ENCODE measurements at regions not wholly inside any gene's neighbourhood (a gene's known extent, or its start where the extent isn't known, plus 50 kb on each side); places are given as distances from the start of the nearest gene placed in this dataset.

DNA sequence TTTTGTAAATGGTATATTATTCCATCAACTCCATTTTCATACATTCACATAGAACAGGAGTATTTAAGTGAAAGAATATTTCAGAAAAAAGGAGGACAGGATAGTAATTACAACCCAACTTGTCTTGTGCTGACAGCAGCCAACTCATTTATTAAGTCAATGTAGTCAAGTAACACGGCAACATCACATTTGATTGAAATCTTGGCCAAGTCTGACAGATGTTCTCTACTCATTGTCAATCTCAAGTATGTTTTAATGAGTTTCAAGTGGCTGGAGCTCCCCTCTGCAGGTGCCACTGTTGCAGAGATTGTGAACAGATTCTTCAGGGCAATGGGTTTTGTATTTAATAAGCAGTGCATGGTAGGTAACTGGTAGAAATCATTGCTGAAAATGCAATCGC lies 332.5 kb downstream of the C4orf33 start:
- Histone ChIP-seq H3K27me3 (ENCODE audit: control insufficient read depth, extremely low read depth, insufficient read depth, low read length) (no peaks in the 10 kb centered on the region), H3K4me3 (ENCODE audit: control insufficient read depth in 2 of 3, extremely low read depth in 1 of 3, insufficient read depth in 2 of 3, low read depth in 1 of 3, low read length in 3 of 3) (no peak overlapping the region), H3K27ac (ENCODE audit: control insufficient read depth, insufficient read depth, low read length) (no peak overlapping the region), H4K20me1 (ENCODE audit: control insufficient read depth, extremely low read depth, insufficient read depth, low read length) (no peaks in the 10 kb centered on the region), H3K9me3 (ENCODE audit: control insufficient read depth, low read depth, low read length) (no peaks in the 10 kb centered on the region), H3K4me1 (ENCODE audit: control insufficient read depth, extremely low read depth, insufficient read depth, low read length) (no peaks in the 10 kb centered on the region), H3K9ac (ENCODE audit: control insufficient read depth, extremely low read depth, insufficient read depth, low read length) (no peak overlapping the region), H3K4me2 (ENCODE audit: control insufficient read depth, extremely low read depth, insufficient read depth, low read depth, low read length) (no peak overlapping the region), H3K79me2 (ENCODE audit: control insufficient read depth, insufficient read depth, low read length) (no peaks in the 10 kb centered on the region), H3K9me1 (ENCODE audit: control insufficient read depth, extremely low read depth, insufficient read depth, low read length) (no peaks in the 10 kb centered on the region), H3K36me3 (ENCODE audit: control insufficient read depth in 2 of 2, extremely low read depth in 1 of 2, insufficient read depth in 2 of 2, low read length in 2 of 2) (no peaks in the 10 kb centered on the region), H2AFZ (ENCODE audit: control insufficient read depth, low read length) (no peak overlapping the region)
- TF ChIP-seq EZH2 (IDR thresholded peaks at IDR 0.05; ENCODE audit: low read length) = no peak
- TF ChIP-seq, protein P1, sequence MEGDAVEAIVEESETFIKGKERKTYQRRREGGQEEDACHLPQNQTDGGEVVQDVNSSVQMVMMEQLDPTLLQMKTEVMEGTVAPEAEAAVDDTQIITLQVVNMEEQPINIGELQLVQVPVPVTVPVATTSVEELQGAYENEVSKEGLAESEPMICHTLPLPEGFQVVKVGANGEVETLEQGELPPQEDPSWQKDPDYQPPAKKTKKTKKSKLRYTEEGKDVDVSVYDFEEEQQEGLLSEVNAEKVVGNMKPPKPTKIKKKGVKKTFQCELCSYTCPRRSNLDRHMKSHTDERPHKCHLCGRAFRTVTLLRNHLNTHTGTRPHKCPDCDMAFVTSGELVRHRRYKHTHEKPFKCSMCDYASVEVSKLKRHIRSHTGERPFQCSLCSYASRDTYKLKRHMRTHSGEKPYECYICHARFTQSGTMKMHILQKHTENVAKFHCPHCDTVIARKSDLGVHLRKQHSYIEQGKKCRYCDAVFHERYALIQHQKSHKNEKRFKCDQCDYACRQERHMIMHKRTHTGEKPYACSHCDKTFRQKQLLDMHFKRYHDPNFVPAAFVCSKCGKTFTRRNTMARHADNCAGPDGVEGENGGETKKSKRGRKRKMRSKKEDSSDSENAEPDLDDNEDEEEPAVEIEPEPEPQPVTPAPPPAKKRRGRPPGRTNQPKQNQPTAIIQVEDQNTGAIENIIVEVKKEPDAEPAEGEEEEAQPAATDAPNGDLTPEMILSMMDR (optimal IDR thresholded peaks at IDR 0.05 in 1 of 3, IDR thresholded peaks at IDR 0.05 in 1 of 3, conservative IDR thresholded peaks at IDR 0.05 in 1 of 3; ENCODE audit: extremely low read depth in 1 of 3, insufficient read depth in 2 of 3, low read length in 3 of 3) = no peak
- DNase-seq (ENCODE audit: low read depth, low spot score) = no peak
- dilution Hi-C loops (cut with MboI; ENCODE audit: extremely low pct_ligation_motif_present, low sequenced_read_pairs) = no loop called here
- no peak for FAIRE-seq

DNA sequence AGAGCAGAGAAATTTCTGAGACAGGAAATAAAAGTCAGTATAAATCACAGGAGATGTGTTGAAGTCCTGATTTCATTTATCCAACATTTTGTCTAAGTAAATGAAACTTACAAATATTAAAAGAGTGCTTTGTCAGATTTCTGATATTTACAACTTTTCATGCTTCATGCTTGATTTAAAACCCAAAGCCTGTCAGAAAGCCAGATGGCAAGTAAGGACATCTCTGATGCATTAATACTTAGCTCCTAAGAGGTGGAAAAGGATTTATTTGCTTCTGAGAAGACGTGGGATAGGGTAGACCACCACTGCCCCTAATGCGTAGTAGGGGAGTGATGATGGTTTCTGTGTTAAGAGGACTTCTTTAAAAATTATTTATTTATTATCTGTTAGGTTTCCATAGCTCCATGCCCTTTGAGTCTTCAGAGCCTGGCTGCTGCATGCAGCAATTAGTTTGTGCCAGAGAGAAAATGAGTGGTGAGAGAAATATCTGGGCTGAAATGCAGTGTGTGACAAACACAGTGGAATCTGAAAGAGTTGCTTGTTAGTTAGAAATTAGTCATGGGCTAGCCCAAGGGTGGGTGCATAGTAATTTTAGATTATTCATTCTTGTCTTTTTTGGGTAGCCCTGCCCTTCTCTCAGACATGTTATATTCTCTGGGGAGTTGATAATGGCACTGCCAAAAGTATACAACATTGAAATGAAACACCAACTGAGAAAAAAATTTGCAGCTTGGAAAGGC lies 333.8 kb downstream of the C4orf33 start:
- dilution Hi-C loops (cut with MboI; ENCODE audit: extremely low pct_ligation_motif_present, low sequenced_read_pairs) = no loop called here
- no peak for DNase-seq (ENCODE audit: low read depth, low spot score)
- no peak overlapping the region for H3K4me2 ChIP-seq (ENCODE audit: control insufficient read depth, extremely low read depth, insufficient read depth, low read depth, low read length)

More for the DNA sequence above, 333.8 kb downstream of the C4orf33 start:
- Histone ChIP-seq H3K27me3 (ENCODE audit: control insufficient read depth, extremely low read depth, insufficient read depth, low read length) (no peaks in the 10 kb centered on the region), H3K27ac (ENCODE audit: control insufficient read depth, insufficient read depth, low read length) (no peak overlapping the region), H3K79me2 (ENCODE audit: control insufficient read depth, insufficient read depth, low read length) (no peaks in the 10 kb centered on the region), H3K4me3 (ENCODE audit: control insufficient read depth in 2 of 3, extremely low read depth in 1 of 3, insufficient read depth in 2 of 3, low read depth in 1 of 3, low read length in 3 of 3) (no peak overlapping the region), H3K36me3 (ENCODE audit: control insufficient read depth in 2 of 2, extremely low read depth in 1 of 2, insufficient read depth in 2 of 2, low read length in 2 of 2) (no peaks in the 10 kb centered on the region), H3K9ac (ENCODE audit: control insufficient read depth, extremely low read depth, insufficient read depth, low read length) (no peak overlapping the region), H3K4me1 (ENCODE audit: control insufficient read depth, extremely low read depth, insufficient read depth, low read length) (no peaks in the 10 kb centered on the region), H2AFZ (ENCODE audit: control insufficient read depth, low read length) (no peak overlapping the region), H4K20me1 (ENCODE audit: control insufficient read depth, extremely low read depth, insufficient read depth, low read length) (no peaks in the 10 kb centered on the region), H3K9me3 (ENCODE audit: control insufficient read depth, low read depth, low read length) (no peaks in the 10 kb centered on the region), H3K9me1 (ENCODE audit: control insufficient read depth, extremely low read depth, insufficient read depth, low read length) (no peaks in the 10 kb centered on the region)
- TF ChIP-seq EZH2 (IDR thresholded peaks at IDR 0.05; ENCODE audit: low read length) = no peak
- TF ChIP-seq, protein P1 (optimal IDR thresholded peaks at IDR 0.05 in 1 of 3, IDR thresholded peaks at IDR 0.05 in 1 of 3, conservative IDR thresholded peaks at IDR 0.05 in 1 of 3; ENCODE audit: extremely low read depth in 1 of 3, insufficient read depth in 2 of 3, low read length in 3 of 3) = no peak
- FAIRE-seq = no peak
